GM23248 (cell line): ENCODE measurements at regions not wholly inside any gene's neighbourhood (a gene's known extent, or its start where the extent isn't known, plus 50 kb on each side); places are given as distances from the start of the nearest gene placed in this dataset.

Source experiments
- DNase-seq: peaks from one replicate; pipeline ENCODE4 v3.0.0-alpha.2; 2015
- H2AFZ ChIP-seq: fragments of 200-600 bp; sonication (generic); 2 replicates; pipeline ENCODE4 v1.6.1; 2016; ENCODE audit warnings: antibody characterized with exemption
- H3F3A ChIP-seq: fragments of 200-600 bp; sonication (generic); 2 replicates; pipeline ENCODE4 v1.6.1; 2016; ENCODE audit warnings: mild to moderate bottlenecking, antibody characterized with exemption, mixed run types; ENCODE audit not compliant: insufficient read depth
- H3K27ac ChIP-seq: fragments of 200-600 bp; sonication (generic); 2 replicates; pipeline ENCODE4 v1.5.1; 2016; ENCODE audit warnings: mild to moderate bottlenecking
- H3K27me3 ChIP-seq: fragments of 200-600 bp; sonication (generic); replicated peaks from 2 replicates; pipeline ENCODE4 v1.6.1; 2016; ENCODE audit warnings: mild to moderate bottlenecking; ENCODE audit not compliant: insufficient read depth
- H3K36me3 ChIP-seq: fragments of 200-600 bp; sonication (generic); 2 replicates; pipeline ENCODE4 v1.6.1; 2016; ENCODE audit warnings: low read depth, mild to moderate bottlenecking
- H3K4me1 ChIP-seq: fragments of 200-600 bp; sonication (generic); 2 replicates; pipeline ENCODE4 v1.6.1; 2016; ENCODE audit warnings: mild to moderate bottlenecking; ENCODE audit not compliant: insufficient read depth
- H3K4me2 ChIP-seq: fragments of 200-600 bp; sonication (generic); one replicate; pipeline ENCODE4 v1.6.1; 2016; ENCODE audit warnings: mild to moderate bottlenecking; ENCODE audit not compliant: unreplicated experiment
- H3K4me3 ChIP-seq: fragments of 200-600 bp; sonication (generic); 2 replicates; pipeline ENCODE4 v1.5.1; 2016; ENCODE audit warnings: mild to moderate bottlenecking
- H3K79me2 ChIP-seq: fragments of 200-600 bp; sonication (generic); 2 replicates; pipeline ENCODE4 v1.6.1; 2016; ENCODE audit warnings: mild to moderate bottlenecking; ENCODE audit not compliant: insufficient read depth
- H3K9ac ChIP-seq: fragments of 200-600 bp; sonication (generic); 2 replicates; pipeline ENCODE4 v1.6.1; 2016; ENCODE audit warnings: mild to moderate bottlenecking
- H3K9me2 ChIP-seq: fragments of 200-600 bp; sonication (generic); 2 replicates; pipeline ENCODE4 v1.6.1; 2016; ENCODE audit warnings: mixed run types, mild to moderate bottlenecking, moderate library complexity; ENCODE audit not compliant: insufficient read depth
- H3K9me3 ChIP-seq: fragments of 200-600 bp; sonication (generic); one replicate; pipeline ENCODE4 v1.6.1; 2017; ENCODE audit warnings: low read depth
- H4K20me1 ChIP-seq: fragments of 200-600 bp; sonication (generic); 2 replicates; pipeline ENCODE4 v1.6.0; 2016; ENCODE audit not compliant: insufficient read depth
- EZH2 ChIP-seq: fragments of 200-600 bp; sonication (generic); IDR thresholded peaks from 2 replicates; pipeline ENCODE4 v1.6.1; 2018; ENCODE audit warnings: antibody characterized with exemption, mild to moderate bottlenecking; ENCODE audit not compliant: insufficient read depth, poor library complexity, severe bottlenecking
- EZH2phosphoT487 ChIP-seq: fragments of 200-600 bp; sonication (generic); IDR thresholded peaks from 2 replicates; pipeline ENCODE4 v1.6.1; 2018; ENCODE audit warnings: antibody characterized with exemption, moderate library complexity, mild to moderate bottlenecking, low read depth; ENCODE audit not compliant: insufficient read depth
- WGBS, 2 experiments: methylation state at CpG; one replicate each; pipeline ENCODE4 v1.1.6; 2015 to 2017; ENCODE audit warnings: low lambda C conversion rate in 2 of 2, low coverage in 1 of 2; ENCODE audit errors: missing lambda C conversion rate in 2 of 2; 5-methylcytosine and 5-hydroxymethylcytosine counted together
- in situ Hi-C: fragments of 300-500 bp; cut with MboI; formaldehyde crosslinking; loops from 2 replicates; pipeline ENCODE4 v1.15.0; 2020

GRCh38 chr1:105004515-105004914 lies 1254.8 kb downstream of the AMY1C start:
- Histone ChIP-seq H3K9ac (no peak overlapping the region), H3K36me3 (no peaks in the 10 kb centered on the region), H3F3A (no peaks in the 10 kb centered on the region), H3K4me2 (no peak overlapping the region), H3K4me3 (no peak overlapping the region), H3K9me3 (no peaks in the 10 kb centered on the region), H3K27me3 (no peaks in the 10 kb centered on the region), H4K20me1 (no peaks in the 10 kb centered on the region), H3K79me2 (no peaks in the 10 kb centered on the region), H3K27ac (no peak overlapping the region), H3K4me1 (no peaks in the 10 kb centered on the region), H3K9me2 (no peaks in the 10 kb centered on the region), H2AFZ (no peak overlapping the region)
- in situ Hi-C loops, result no loop called here
- DNase-seq, result no peak
- no peak for TF ChIP-seq EZH2phosphoT487
- no peak for TF ChIP-seq EZH2
- 13 to 29% methylated on average over 1 of the region's 1 CpG for WGBS, 2 experiments

GRCh38 chr1:105005594-105006195 lies 1256.0 kb downstream of the AMY1C start:
- Histone ChIP-seq H3K4me3 (no peak overlapping the region), H3K9me2 (no peaks in the 10 kb centered on the region), H3K27ac (no peak overlapping the region), H3K27me3 (no peaks in the 10 kb centered on the region), H3F3A (no peaks in the 10 kb centered on the region), H4K20me1 (no peaks in the 10 kb centered on the region), H3K4me1 (no peaks in the 10 kb centered on the region), H3K4me2 (no peak overlapping the region), H2AFZ (no peak overlapping the region), H3K79me2 (no peaks in the 10 kb centered on the region), H3K9me3 (no peaks in the 10 kb centered on the region), H3K36me3 (no peaks in the 10 kb centered on the region), H3K9ac (no peak overlapping the region)
- 20% methylated on average over 7 of the region's 7 CpGs for WGBS, 2 experiments
- DNase-seq, result no peak
- in situ Hi-C loops, result no loop called here
- TF ChIP-seq EZH2, result no peak
- no peak for TF ChIP-seq EZH2phosphoT487

- no peak for DNase-seq
- H3K36me3 ChIP-seq, result no peaks in the 10 kb centered on the region
- no peaks in the 10 kb centered on the region for H3K9me2 ChIP-seq
- H2AFZ ChIP-seq, result no peak overlapping the region
- H3K4me1 ChIP-seq, result no peaks in the 10 kb centered on the region
- no peaks in the 10 kb centered on the region for H4K20me1 ChIP-seq
- no peak overlapping the region for H3K4me3 ChIP-seq
- no peak overlapping the region for H3K27ac ChIP-seq
- no peak overlapping the region for H3K9ac ChIP-seq
- no peaks in the 10 kb centered on the region for H3K79me2 ChIP-seq
- in situ Hi-C loops, result no loop called here
- no peaks in the 10 kb centered on the region for H3K27me3 ChIP-seq
- TF ChIP-seq EZH2 (no peak), EZH2phosphoT487 (no peak)
- H3K4me2 ChIP-seq, result no peak overlapping the region
- H3F3A ChIP-seq, result no peaks in the 10 kb centered on the region
- H3K9me3 ChIP-seq, result no peaks in the 10 kb centered on the region
- WGBS, 2 experiments, result 32 to 36% methylated on average over 7 of the region's 7 CpGs
These were observed 1267.9 kb downstream of the AMY1C start for GRCh38 chr1:105017587-105017986.

GRCh38 chr1:105023719-105024118 lies 1274.0 kb downstream of the AMY1C start:
- Histone ChIP-seq H3K27ac (no peak overlapping the region), H3K4me3 (no peak overlapping the region), H3K9me2 (no peaks in the 10 kb centered on the region), H3F3A (no peaks in the 10 kb centered on the region), H3K4me2 (no peak overlapping the region), H3K9me3 (no peaks in the 10 kb centered on the region), H3K9ac (no peak overlapping the region), H3K4me1 (no peaks in the 10 kb centered on the region), H3K27me3 (no peaks in the 10 kb centered on the region), H3K36me3 (no peaks in the 10 kb centered on the region), H2AFZ (no peak overlapping the region), H4K20me1 (no peaks in the 10 kb centered on the region), H3K79me2 (no peaks in the 10 kb centered on the region)
- in situ Hi-C loops, result no loop called here
- DNase-seq, result no peak
- no peak for TF ChIP-seq EZH2
- no peak for TF ChIP-seq EZH2phosphoT487
